Keratinocyte (primary cell): ENCODE measurements at regions not wholly inside any gene's neighbourhood (a gene's known extent, or its start where the extent isn't known, plus 50 kb on each side); places are given as distances from the start of the nearest gene placed in this dataset.

Experiments
- DNase-seq: peaks from one replicate; pipeline ENCODE4 v3.0.0-alpha.2; 2011; ENCODE audit warnings: low read depth, missing footprints, low spot score
- FAIRE-seq: peaks from 2 replicates; lab custom pipeline; 2011; peaks lifted over from hg19 to GRCh38; lab: Jason Lieb, UNC
- H2AFZ ChIP-seq: 2 replicates; pipeline ENCODE4 v1.6.0; 2012; ENCODE audit warnings: low read length, control low read depth, inconsistent platforms; ENCODE audit not compliant: control insufficient read depth
- H3K27ac ChIP-seq: 2 replicates; pipeline ENCODE4 v1.5.1; 2011; ENCODE audit warnings: low read length; ENCODE audit not compliant: control insufficient read depth, insufficient read depth
- H3K27me3 ChIP-seq: 3 replicates; pipeline ENCODE4 v1.6.0; 2011; ENCODE audit warnings: low read length; ENCODE audit not compliant: control insufficient read depth, insufficient read depth; ENCODE audit errors: extremely low read depth
- H3K36me3 ChIP-seq, 2 experiments: 2 replicates in 1 of 2; 3 replicates in 1 of 2; pipeline ENCODE4 v1.5.1; 2011; ENCODE audit warnings: low read length in 2 of 2, mild to moderate bottlenecking in 1 of 2; ENCODE audit not compliant: control insufficient read depth in 2 of 2, insufficient read depth in 2 of 2; ENCODE audit errors: extremely low read depth in 1 of 2
- H3K4me1 ChIP-seq: 3 replicates; pipeline ENCODE4 v1.5.1; 2011; ENCODE audit warnings: low read length; ENCODE audit not compliant: control insufficient read depth, insufficient read depth; ENCODE audit errors: extremely low read depth
- H3K4me2 ChIP-seq: 3 replicates; pipeline ENCODE4 v1.6.0; 2011; ENCODE audit warnings: low read depth, low read length; ENCODE audit not compliant: control insufficient read depth, insufficient read depth; ENCODE audit errors: extremely low read depth
- H3K4me3 ChIP-seq, 3 experiments: fragments of 200-600 bp in 1 of 3; sonication (generic) in 1 of 3; 2 replicates in 2 of 3; 3 replicates in 1 of 3; pipeline ENCODE4 v1.5.1; 2011 to 2016; ENCODE audit warnings: low read length in 3 of 3, mild to moderate bottlenecking in 3 of 3, control low read depth in 2 of 3, inconsistent platforms in 1 of 3, low read depth in 1 of 3, mixed read lengths in 1 of 3, mixed run types in 1 of 3, moderate library complexity in 1 of 3; ENCODE audit not compliant: control insufficient read depth in 2 of 3, insufficient read depth in 2 of 3; ENCODE audit errors: extremely low read depth in 1 of 3
- H3K79me2 ChIP-seq: 2 replicates; pipeline ENCODE4 v1.6.0; 2012; ENCODE audit warnings: low read length; ENCODE audit not compliant: control insufficient read depth, insufficient read depth
- H3K9ac ChIP-seq: 3 replicates; pipeline ENCODE4 v1.6.0; 2011; ENCODE audit warnings: low read length; ENCODE audit not compliant: control insufficient read depth, insufficient read depth; ENCODE audit errors: extremely low read depth
- H3K9me1 ChIP-seq: 3 replicates; pipeline ENCODE4 v1.6.0; 2011; ENCODE audit warnings: low read length; ENCODE audit not compliant: control insufficient read depth, insufficient read depth; ENCODE audit errors: extremely low read depth
- H3K9me3 ChIP-seq: 2 replicates; pipeline ENCODE4 v1.5.1; 2012; ENCODE audit warnings: low read depth, low read length; ENCODE audit not compliant: control insufficient read depth
- H4K20me1 ChIP-seq: 3 replicates; pipeline ENCODE4 v1.6.0; 2011; ENCODE audit warnings: low read length; ENCODE audit not compliant: control insufficient read depth, insufficient read depth; ENCODE audit errors: extremely low read depth
- EZH2 ChIP-seq: IDR thresholded peaks from one replicate; pipeline ENCODE4 v1.6.1; 2012; ENCODE audit warnings: inconsistent platforms, mild to moderate bottlenecking, low read length, moderate library complexity
- dilution Hi-C: fragments of 300-500 bp; cut with MboI; formaldehyde crosslinking; loops from one replicate; pipeline ENCODE4 v1.7.0; 2020; ENCODE audit warnings: low sequenced_read_pairs; ENCODE audit not compliant: extremely low pct_ligation_motif_present
- small RNA-seq, 3 experiments: library from RNA; depleted of rRNA; stranded (forward); fragments of <200 nt; gene quantifications; one replicate each; pipeline ENCODE3, GENCODE V24; 2012; ENCODE audit warnings: low read depth in 3 of 3, low replicate concordance in 1 of 3; ENCODE audit not compliant: insufficient read length in 3 of 3
- TF ChIP-seq, protein P1 (sequence below), 3 experiments: IDR thresholded peaks in 1 of 3; conservative IDR thresholded peaks in 1 of 3; optimal IDR thresholded peaks in 1 of 3; 2 replicates in 2 of 3; 3 replicates in 1 of 3; pipeline versions ENCODE3 to v1.5.1; 2011; ENCODE audit warnings: low read length in 3 of 3, mild to moderate bottlenecking in 3 of 3, moderate library complexity in 2 of 3, control low read depth in 1 of 3, inconsistent platforms in 1 of 3; ENCODE audit not compliant: insufficient read depth in 2 of 3; ENCODE audit errors: extremely low read depth in 1 of 3

DNA sequence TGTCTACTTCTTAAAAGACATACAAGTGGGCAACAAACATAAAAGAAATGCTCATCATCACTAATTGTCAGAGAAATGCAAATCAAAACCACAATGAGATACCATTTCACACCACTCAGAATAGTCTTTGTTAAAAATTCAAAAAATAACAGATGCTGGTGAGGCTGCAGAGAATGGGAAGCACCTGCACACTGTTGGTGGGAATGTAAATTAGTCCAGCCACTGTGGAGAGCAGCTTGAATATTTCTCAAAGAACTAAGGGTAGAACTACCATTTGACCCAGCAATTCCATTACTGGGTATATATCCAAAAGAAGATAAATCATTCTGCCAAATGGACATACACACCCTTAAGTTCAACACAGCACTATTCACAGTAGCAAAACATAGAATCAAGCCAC, 61.8 kb upstream of the STEAP1 start:
- no peaks in the 10 kb centered on the region for H3K36me3 ChIP-seq
- no peak overlapping the region for H2AFZ ChIP-seq
- H3K27me3 ChIP-seq: no peaks in the 10 kb centered on the region
- H3K79me2 ChIP-seq: no peaks in the 10 kb centered on the region
- DNase-seq (no peak), FAIRE-seq (no peak)
- no peaks in the 10 kb centered on the region for H3K9me3 ChIP-seq
- no peak overlapping the region for H3K27ac ChIP-seq
- TF ChIP-seq EZH2: no peak
- TF ChIP-seq, protein P1, sequence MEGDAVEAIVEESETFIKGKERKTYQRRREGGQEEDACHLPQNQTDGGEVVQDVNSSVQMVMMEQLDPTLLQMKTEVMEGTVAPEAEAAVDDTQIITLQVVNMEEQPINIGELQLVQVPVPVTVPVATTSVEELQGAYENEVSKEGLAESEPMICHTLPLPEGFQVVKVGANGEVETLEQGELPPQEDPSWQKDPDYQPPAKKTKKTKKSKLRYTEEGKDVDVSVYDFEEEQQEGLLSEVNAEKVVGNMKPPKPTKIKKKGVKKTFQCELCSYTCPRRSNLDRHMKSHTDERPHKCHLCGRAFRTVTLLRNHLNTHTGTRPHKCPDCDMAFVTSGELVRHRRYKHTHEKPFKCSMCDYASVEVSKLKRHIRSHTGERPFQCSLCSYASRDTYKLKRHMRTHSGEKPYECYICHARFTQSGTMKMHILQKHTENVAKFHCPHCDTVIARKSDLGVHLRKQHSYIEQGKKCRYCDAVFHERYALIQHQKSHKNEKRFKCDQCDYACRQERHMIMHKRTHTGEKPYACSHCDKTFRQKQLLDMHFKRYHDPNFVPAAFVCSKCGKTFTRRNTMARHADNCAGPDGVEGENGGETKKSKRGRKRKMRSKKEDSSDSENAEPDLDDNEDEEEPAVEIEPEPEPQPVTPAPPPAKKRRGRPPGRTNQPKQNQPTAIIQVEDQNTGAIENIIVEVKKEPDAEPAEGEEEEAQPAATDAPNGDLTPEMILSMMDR (optimal IDR thresholded peaks at IDR 0.05 in 1 of 3, IDR thresholded peaks at IDR 0.05 in 1 of 3, conservative IDR thresholded peaks at IDR 0.05 in 1 of 3; ENCODE audit: extremely low read depth in 1 of 3, insufficient read depth in 2 of 3, low read length in 3 of 3): no peak
- H3K9me1 ChIP-seq: no peaks in the 10 kb centered on the region
- H3K9ac ChIP-seq: no peak overlapping the region
- H3K4me1 ChIP-seq: no peaks in the 10 kb centered on the region
- no peak overlapping the region for H3K4me2 ChIP-seq
- H3K4me3 ChIP-seq: no peak overlapping the region
- dilution Hi-C loops: no loop called here
- no peaks in the 10 kb centered on the region for H4K20me1 ChIP-seq

- Histone ChIP-seq H3K4me3 (no peak overlapping the region), H3K9me3 (no peaks in the 10 kb centered on the region), H3K4me1 (no peaks in the 10 kb centered on the region), H3K9me1 (no peaks in the 10 kb centered on the region), H3K27me3 (no peaks in the 10 kb centered on the region), H3K4me2 (no peak overlapping the region), H2AFZ (no peak overlapping the region), H3K36me3 (no peaks in the 10 kb centered on the region), H3K27ac (no peak overlapping the region), H3K79me2 (no peaks in the 10 kb centered on the region), H3K9ac (no peak overlapping the region), H4K20me1 (no peaks in the 10 kb centered on the region)
- no peak for TF ChIP-seq EZH2
- TF ChIP-seq, protein P1 (optimal IDR thresholded peaks at IDR 0.05 in 1 of 3, IDR thresholded peaks at IDR 0.05 in 1 of 3, conservative IDR thresholded peaks at IDR 0.05 in 1 of 3; ENCODE audit: extremely low read depth in 1 of 3, insufficient read depth in 2 of 3, low read length in 3 of 3): no peak
- dilution Hi-C loops: no loop called here
- DNase-seq (no peak), FAIRE-seq (no peak)
Measured at GRCh38 chr7:90094030-90094429, 60.2 kb upstream of the STEAP1 start.

Small RNA genes in the stretch of these regions (small RNA-seq; reads per million reads assigned to genes)
- 0 to 0.33 (median 0.25) reads per million in 3 experiments for gene RNU6-274P
